ENCODE measurements at regions not wholly inside any gene's neighbourhood (a gene's known extent, or its start where the extent isn't known, plus 50 kb on each side); places are given as distances from the start of the nearest gene placed in this dataset.
"Not testable (repeated sequence)": the region's sequence is repeated elsewhere in the genome, so short reads cannot be mapped to it uniquely, and the experiment has no call there.

DNA sequence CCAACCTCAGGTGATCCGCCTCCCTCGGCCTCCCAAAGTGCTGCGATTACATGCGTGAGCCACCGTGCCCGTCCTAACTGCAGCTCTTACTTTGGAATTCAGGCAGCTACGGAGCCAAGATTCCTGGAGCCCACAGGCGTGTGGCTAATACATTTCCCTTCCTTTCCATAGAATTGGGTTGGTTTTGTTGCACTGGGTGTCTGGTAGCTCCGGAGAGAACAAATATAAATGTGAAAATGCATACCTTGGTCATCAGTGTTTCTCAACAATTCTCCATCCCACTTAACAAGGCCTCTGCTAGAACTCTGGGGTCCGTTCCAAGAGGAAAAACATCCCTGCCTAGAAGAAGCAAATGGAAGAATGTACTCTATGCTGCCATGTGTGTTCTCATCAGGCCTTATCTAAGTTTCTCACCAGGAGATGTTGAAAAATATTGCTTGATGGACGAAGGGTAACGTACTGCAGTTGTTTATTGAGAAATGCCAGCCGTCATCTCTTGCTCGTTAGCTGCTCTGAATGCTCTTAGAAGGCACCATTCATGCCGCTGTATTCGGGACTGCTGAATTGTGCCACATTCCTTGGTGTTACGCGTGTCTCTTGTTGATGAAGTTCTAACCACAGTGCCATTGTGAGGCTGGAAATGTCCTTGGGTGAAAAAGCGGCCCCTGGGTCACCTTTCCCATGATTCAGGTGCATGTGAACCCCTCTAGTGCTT is 50.5 kb upstream of the CD99 start:
- no peak overlapping the region for H3K4me3 ChIP-seq
- no peak overlapping the region for H3K27ac ChIP-seq
- TF ChIP-seq, protein P1, sequence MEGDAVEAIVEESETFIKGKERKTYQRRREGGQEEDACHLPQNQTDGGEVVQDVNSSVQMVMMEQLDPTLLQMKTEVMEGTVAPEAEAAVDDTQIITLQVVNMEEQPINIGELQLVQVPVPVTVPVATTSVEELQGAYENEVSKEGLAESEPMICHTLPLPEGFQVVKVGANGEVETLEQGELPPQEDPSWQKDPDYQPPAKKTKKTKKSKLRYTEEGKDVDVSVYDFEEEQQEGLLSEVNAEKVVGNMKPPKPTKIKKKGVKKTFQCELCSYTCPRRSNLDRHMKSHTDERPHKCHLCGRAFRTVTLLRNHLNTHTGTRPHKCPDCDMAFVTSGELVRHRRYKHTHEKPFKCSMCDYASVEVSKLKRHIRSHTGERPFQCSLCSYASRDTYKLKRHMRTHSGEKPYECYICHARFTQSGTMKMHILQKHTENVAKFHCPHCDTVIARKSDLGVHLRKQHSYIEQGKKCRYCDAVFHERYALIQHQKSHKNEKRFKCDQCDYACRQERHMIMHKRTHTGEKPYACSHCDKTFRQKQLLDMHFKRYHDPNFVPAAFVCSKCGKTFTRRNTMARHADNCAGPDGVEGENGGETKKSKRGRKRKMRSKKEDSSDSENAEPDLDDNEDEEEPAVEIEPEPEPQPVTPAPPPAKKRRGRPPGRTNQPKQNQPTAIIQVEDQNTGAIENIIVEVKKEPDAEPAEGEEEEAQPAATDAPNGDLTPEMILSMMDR (IDR thresholded peaks at IDR 0.05), result no peak
- DNase-seq, result no peak
- intact Hi-C loops (cut with DNase I; ENCODE audit: low total_unique reads), result loop anchor here (5.0 kb wide), 1 partner anchor 167 kb away; no protein-coding TSS in a partner anchor
- H3K4me1 ChIP-seq, result no peaks in the 10 kb centered on the region
- no peaks in the 10 kb centered on the region for H3K9me3 ChIP-seq
- H3K36me3 ChIP-seq, result peaks cover 0 to 10% (median 6%) of the 10 kb centered on the region in 3 donors
- no peaks in the 10 kb centered on the region for H3K27me3 ChIP-seq

GRCh38 chrX:2638279-2638678 is 52.8 kb upstream of the CD99 start:
- H3K4me3 ChIP-seq, result no peak overlapping the region
- peaks cover 0 to 10% (median 6%) of the 10 kb centered on the region in 3 donors for H3K36me3 ChIP-seq
- H3K9me3 ChIP-seq, result no peaks in the 10 kb centered on the region
- TF ChIP-seq, protein P1 (IDR thresholded peaks at IDR 0.05), result no peak
- DNase-seq, result no peak
- no peak overlapping the region for H3K27ac ChIP-seq
- no peaks in the 10 kb centered on the region for H3K4me1 ChIP-seq
- no peaks in the 10 kb centered on the region for H3K27me3 ChIP-seq
- intact Hi-C loops (cut with DNase I; ENCODE audit: low total_unique reads), result no loop called here

DNA sequence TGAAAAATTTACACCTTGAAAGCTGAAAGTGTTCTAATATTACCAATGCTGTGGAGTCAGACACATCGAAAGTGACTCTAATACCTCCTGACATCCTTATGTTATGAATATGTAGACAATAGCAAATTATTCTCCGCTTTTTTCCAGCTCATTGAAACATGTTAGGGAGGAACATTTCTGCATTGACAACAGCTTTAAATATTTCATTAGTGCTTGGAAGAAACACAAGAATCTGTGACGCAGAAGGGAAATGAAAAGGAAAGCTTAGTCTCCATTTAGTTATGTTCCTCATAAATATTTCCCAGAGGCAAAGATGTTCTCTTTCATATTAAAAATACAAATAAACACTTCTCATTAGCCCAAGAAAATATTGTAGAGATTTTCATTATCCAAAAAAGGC is 55.8 kb upstream of the CD99 start:
- Histone ChIP-seq H3K9me3 (no peaks in the 10 kb centered on the region), H3K27ac (no peak overlapping the region), H3K27me3 (no peaks in the 10 kb centered on the region), H3K4me1 (no peaks in the 10 kb centered on the region), H3K36me3 (peaks cover 0 to 4% (median 1%) of the 10 kb centered on the region in 3 donors), H3K4me3 (no peak overlapping the region)
- TF ChIP-seq, protein P1 (IDR thresholded peaks at IDR 0.05), result no peak
- no peak for DNase-seq
- intact Hi-C loops (cut with DNase I; ENCODE audit: low total_unique reads), result no loop called here

DNA sequence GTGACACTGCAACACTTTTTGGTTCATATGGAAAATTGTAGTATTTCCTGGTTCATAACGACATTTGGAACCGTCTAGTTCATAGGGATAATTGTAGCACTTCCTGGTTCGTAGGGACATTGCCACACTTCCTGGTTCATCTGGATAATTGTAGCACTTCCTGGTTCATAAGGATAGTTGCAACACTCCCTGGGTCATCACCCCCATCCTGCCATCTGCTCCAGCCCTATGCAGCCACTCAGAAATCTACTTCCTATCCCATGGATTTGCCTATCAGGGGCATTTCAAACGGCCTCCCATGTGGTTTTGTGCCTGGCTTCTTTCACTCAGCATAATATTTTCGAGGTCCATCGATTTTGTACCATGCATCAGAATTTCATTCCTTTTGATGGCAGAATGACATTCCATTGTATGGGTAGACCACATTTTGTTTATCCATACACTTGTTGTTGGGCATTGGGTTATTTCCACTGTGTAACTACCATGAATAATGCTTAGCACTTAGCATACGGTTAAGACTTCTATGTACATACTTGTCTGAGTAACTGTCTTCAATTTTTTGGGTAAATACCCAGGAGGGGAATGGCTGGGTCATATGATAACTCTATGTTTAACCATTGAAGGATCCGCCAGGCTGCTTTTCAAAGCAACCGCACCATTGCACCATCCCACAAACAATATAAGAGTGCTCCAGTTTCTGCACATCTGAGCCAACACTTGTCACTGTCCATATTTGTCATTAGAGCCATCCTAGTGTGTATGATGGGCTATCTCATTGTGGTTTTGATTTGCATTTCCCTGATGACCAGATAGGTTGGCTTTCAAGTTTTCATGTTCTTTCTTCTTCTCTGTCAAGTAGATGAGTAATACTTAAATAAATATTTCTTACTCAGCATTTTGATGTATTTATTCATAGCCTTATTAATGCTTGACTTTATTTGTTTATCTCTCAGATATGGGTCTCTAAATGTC is 58.3 kb upstream of the CD99 start:
- H3K9me3 ChIP-seq, result no peaks in the 10 kb centered on the region
- H3K4me1 ChIP-seq, result no peaks in the 10 kb centered on the region
- H3K27me3 ChIP-seq, result no peaks in the 10 kb centered on the region
- intact Hi-C loops (cut with DNase I; ENCODE audit: low total_unique reads), result no loop called here
- no peak overlapping the region for H3K27ac ChIP-seq
- TF ChIP-seq, protein P1 (IDR thresholded peaks at IDR 0.05), result no peak
- peaks cover 7 to 9% (median 7%) of the 10 kb centered on the region in 3 donors for H3K36me3 ChIP-seq
- no peak for DNase-seq
- no peak overlapping the region for H3K4me3 ChIP-seq

GRCh38 chrX:2631743-2632532 is 59.2 kb upstream of the CD99 start:
- TF ChIP-seq, protein P1 (IDR thresholded peaks at IDR 0.05), result no peak

DNA sequence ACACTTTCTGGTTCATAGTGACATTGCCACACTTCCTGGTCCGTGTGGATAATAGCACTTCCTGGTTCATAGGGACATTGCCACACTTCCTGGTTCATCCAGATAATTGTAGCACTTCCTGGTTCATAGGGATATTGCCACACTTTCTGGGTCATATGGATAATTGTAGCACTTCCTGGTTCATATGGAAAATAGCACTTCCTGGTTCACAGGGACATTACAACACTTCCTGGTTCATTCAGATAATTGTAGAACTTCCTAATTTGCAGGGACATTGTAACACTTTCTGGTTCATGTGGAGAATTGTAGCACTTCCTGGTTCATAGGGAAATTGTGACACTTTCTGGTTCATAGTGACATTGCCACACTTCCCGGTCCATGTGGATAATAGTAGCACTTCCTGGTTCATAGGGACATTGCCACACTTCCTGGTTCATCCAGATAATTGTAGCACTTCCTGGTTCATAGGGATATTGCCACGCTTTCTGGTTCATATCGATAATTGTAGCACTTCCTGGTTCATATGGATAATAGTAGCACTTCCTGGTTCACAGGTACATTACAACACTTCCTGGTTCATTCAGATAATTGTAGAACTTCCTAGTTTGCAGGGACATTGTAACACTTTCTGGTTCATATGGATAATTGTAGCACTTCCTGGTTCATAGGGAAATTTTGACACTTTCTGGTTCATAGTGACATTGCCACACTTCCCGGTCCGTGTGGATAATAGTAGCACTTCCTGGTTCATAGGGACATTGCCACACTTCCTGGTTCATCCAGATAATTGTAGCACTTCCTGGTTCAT is 60.0 kb upstream of the CD99 start:
- H3K4me1 ChIP-seq; intact Hi-C loops (cut with DNase I; ENCODE audit: low total_unique reads); H3K4me3 ChIP-seq; H3K9me3 ChIP-seq; H3K27me3 ChIP-seq; DNase-seq; H3K27ac ChIP-seq: not testable (repeated sequence)
- peaks cover 7 to 15% (median 9%) of the 10 kb centered on the region in 3 donors for H3K36me3 ChIP-seq

More at GRCh38 chrX:2631743-2632532, 59.2 kb upstream of the CD99 start:
- H3K27ac ChIP-seq, result no peak overlapping the region
- intact Hi-C loops (cut with DNase I; ENCODE audit: low total_unique reads), result no loop called here
- H3K9me3 ChIP-seq, result no peaks in the 10 kb centered on the region
- no peaks in the 10 kb centered on the region for H3K27me3 ChIP-seq
- H3K4me1 ChIP-seq, result no peaks in the 10 kb centered on the region
- DNase-seq, result no peak
- H3K4me3 ChIP-seq, result no peak overlapping the region
- peaks cover 7 to 9% (median 8%) of the 10 kb centered on the region in 3 donors for H3K36me3 ChIP-seq

Measured in tibial artery (tissue), 4 donors.